ENCODE measurements at regions not wholly inside any gene's neighbourhood (a gene's known extent, or its start where the extent isn't known, plus 50 kb on each side); places are given as distances from the start of the nearest gene placed in this dataset.

DNA sequence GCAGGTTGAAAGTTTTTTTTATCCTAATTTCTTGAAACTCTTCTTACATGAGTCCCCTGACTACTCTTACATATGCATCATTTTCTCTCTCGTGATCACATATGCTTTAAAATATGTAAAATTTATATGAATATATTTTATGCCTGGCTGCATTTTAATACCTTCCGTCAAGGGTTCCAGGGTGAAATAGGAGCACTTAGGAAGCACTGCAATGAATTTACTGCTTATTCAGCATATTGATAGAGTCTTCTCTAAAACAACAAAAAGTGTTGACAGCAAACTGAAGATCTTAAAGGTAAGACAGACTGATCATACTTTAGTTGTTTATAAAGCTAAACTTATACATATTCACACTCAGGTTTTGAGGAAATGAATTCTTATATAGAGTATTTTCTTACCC lies 1191.6 kb upstream of the CRIM1 start:
- TF ChIP-seq, protein P1, sequence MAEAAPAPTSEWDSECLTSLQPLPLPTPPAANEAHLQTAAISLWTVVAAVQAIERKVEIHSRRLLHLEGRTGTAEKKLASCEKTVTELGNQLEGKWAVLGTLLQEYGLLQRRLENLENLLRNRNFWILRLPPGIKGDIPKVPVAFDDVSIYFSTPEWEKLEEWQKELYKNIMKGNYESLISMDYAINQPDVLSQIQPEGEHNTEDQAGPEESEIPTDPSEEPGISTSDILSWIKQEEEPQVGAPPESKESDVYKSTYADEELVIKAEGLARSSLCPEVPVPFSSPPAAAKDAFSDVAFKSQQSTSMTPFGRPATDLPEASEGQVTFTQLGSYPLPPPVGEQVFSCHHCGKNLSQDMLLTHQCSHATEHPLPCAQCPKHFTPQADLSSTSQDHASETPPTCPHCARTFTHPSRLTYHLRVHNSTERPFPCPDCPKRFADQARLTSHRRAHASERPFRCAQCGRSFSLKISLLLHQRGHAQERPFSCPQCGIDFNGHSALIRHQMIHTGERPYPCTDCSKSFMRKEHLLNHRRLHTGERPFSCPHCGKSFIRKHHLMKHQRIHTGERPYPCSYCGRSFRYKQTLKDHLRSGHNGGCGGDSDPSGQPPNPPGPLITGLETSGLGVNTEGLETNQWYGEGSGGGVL (tag by site-specific recombination; IDR thresholded peaks at IDR 0.05): no peak
- TF ChIP-seq, protein P2, sequence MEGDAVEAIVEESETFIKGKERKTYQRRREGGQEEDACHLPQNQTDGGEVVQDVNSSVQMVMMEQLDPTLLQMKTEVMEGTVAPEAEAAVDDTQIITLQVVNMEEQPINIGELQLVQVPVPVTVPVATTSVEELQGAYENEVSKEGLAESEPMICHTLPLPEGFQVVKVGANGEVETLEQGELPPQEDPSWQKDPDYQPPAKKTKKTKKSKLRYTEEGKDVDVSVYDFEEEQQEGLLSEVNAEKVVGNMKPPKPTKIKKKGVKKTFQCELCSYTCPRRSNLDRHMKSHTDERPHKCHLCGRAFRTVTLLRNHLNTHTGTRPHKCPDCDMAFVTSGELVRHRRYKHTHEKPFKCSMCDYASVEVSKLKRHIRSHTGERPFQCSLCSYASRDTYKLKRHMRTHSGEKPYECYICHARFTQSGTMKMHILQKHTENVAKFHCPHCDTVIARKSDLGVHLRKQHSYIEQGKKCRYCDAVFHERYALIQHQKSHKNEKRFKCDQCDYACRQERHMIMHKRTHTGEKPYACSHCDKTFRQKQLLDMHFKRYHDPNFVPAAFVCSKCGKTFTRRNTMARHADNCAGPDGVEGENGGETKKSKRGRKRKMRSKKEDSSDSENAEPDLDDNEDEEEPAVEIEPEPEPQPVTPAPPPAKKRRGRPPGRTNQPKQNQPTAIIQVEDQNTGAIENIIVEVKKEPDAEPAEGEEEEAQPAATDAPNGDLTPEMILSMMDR (tag by site-specific recombination; IDR thresholded peaks at IDR 0.05): no peak
- TF ChIP-seq, protein P3, sequence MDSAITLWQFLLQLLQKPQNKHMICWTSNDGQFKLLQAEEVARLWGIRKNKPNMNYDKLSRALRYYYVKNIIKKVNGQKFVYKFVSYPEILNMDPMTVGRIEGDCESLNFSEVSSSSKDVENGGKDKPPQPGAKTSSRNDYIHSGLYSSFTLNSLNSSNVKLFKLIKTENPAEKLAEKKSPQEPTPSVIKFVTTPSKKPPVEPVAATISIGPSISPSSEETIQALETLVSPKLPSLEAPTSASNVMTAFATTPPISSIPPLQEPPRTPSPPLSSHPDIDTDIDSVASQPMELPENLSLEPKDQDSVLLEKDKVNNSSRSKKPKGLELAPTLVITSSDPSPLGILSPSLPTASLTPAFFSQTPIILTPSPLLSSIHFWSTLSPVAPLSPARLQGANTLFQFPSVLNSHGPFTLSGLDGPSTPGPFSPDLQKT (IDR thresholded peaks at IDR 0.05; ENCODE audit: borderline replicate concordance, low read depth, low read length): no peak
- TF ChIP-seq ZNF24 (tag by site-specific recombination; IDR thresholded peaks at IDR 0.05) (no peak), SETDB1 (IDR thresholded peaks at IDR 0.05; ENCODE audit: insufficient read length, low read length) (no peak), YY2 (tag by site-specific recombination; IDR thresholded peaks at IDR 0.05) (no peak), ZNF266 (tag by site-specific recombination; IDR thresholded peaks at IDR 0.05; ENCODE audit: low read depth) (no peak), ZNF292 (tag by site-specific recombination; IDR thresholded peaks at IDR 0.05; ENCODE audit: borderline replicate concordance, low read depth) (no peak), ZNF571 (tag by site-specific recombination; IDR thresholded peaks at IDR 0.05) (no peak)
- TF ChIP-seq, protein P4, sequence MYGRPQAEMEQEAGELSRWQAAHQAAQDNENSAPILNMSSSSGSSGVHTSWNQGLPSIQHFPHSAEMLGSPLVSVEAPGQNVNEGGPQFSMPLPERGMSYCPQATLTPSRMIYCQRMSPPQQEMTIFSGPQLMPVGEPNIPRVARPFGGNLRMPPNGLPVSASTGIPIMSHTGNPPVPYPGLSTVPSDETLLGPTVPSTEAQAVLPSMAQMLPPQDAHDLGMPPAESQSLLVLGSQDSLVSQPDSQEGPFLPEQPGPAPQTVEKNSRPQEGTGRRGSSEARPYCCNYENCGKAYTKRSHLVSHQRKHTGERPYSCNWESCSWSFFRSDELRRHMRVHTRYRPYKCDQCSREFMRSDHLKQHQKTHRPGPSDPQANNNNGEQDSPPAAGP (tag by site-specific recombination; IDR thresholded peaks at IDR 0.05): no peak

Measured in HEK293 (cell line).